GM19240 (cell line): ENCODE measurements at regions not wholly inside any gene's neighbourhood (a gene's known extent, or its start where the extent isn't known, plus 50 kb on each side); places are given as distances from the start of the nearest gene placed in this dataset.
A peak's percentile ranks its signal among the peaks of the same experiment; 100 is the strongest.

ENCODE experiments used
- DNase-seq: peaks from one replicate; pipeline ENCODE4 v3.0.0; 2011; ENCODE audit warnings: low spot score; ENCODE audit not compliant: insufficient read length

DNA sequence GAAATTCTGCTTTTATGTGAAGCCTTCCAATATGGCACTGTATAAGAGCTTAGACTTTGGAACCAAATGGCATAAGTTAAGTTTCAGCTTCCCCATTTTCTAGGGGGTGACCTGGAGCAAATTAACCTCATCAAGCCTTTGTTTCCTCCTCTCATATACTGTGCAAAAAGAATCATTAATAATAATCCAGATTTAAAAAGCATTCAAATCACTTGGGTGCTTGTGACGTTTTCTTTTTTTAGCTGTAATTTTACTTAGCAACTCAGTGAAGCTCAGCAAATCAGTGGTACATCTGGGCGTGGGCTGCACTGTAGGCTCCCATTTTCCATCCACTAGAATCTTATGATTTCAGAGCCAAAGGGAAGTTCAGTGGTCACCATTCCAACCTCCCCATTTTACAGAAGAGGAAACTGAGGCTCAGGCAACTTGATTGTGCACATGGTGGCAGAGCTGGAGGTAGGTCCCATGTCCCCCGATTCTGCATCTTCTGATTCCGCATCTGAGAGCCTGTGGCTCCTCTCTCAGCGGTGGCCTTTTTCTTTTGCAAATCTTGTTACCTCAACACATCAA lies 131.2 kb downstream of the SNAPC1 start:
- no peak for DNase-seq

DNA sequence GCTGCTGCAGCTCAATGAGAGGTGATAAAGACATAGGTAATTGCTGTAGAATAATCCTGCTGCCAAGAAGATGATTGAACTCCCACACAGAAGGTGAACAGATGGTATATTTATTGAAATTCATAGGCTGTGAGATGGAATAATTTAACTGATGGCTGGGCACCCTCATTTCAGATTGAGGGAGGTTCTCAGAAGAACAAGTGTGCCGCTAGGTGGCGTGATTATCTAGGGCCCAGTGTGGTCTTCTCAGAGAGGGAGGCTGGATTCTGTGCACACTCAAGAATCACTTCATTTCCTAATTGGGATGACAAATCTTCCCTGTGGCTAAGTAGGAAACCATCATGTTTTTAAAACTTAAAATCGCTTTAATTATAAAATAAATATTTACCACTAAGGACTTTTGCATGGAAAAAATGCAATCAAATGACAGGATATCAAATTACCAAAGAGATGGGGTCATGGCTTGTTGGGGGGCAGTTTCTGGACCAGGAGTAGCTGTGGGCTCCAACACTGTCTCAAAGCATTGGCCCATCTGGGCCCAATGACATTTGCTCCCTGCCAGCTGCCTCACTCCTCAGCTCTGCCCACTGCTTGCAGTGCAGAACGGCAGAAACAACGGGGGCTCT lies 132.3 kb downstream of the SNAPC1 start:
- DNase-seq: peak; percentile 14

- no peak for DNase-seq
These were observed 135.1 kb downstream of the SNAPC1 start for GRCh38 chr14:61897300-61897699.

DNA sequence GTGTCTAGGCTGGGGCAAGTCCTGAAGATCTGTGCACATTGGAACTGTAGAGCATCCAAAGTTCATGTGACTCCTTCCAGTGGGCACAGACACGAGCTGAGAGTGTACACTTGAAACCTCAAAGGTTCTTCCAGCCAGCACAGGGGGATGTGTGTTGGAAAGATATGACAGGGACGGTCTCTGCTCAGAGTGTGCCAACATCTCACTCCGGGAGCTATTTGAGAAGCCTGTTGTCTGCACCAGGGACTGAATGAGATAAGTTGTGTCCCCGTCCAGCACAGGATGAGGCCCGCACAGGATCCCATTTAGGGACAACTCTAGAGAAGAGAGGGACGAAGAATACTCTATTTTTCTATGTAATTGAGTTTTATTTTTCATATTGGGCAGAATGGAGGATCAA lies 136.3 kb downstream of the SNAPC1 start:
- DNase-seq: no peak

- no peak for DNase-seq
These were observed 137.3 kb downstream of the SNAPC1 start for GRCh38 chr14:61899497-61899896.

- DNase-seq: no peak
These were observed 142.7 kb downstream of the SNAPC1 start for GRCh38 chr14:61904946-61905345.

GRCh38 chr14:61911574-61911973 lies 149.4 kb downstream of the SNAPC1 start:
- DNase-seq: no peak

DNA sequence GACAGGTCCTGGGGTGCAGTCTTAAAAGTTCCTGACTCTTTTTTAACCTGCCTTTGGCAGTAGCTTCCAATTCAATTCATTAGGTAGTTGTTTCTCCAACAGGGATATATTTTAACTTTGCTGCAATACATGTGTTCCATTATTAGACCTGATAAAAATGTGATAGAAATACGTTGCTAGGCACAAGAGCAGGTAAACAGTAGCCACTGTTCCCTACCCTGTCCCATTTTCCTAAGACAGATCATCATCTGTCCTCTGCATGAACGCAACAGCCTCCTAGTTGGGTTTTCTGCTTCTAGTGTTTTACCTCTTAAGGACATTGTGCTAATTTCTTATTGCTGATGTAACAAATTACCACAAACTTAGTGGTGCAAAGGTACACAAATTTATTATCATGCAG lies 156.8 kb downstream of the SNAPC1 start:
- DNase-seq: no peak

DNA sequence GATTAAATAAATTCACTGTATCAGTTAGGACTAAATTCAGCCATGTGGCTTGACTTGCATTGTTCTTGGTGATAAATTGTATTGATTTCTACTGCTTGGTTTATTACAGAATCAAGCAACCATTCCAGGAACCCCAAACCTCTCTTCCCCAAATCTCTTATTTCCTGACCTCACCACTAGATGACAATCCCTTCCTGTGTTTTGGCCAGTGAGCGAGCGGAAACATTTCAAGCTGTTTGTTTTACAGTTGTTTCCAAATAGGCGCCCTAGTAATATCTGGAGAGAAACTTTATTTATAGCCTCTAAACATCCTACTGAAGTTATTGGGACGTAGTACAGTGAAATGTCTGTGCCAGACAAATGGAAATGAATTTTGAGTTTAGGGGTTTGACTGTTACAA lies 161.1 kb downstream of the SNAPC1 start:
- no peak for DNase-seq

DNA sequence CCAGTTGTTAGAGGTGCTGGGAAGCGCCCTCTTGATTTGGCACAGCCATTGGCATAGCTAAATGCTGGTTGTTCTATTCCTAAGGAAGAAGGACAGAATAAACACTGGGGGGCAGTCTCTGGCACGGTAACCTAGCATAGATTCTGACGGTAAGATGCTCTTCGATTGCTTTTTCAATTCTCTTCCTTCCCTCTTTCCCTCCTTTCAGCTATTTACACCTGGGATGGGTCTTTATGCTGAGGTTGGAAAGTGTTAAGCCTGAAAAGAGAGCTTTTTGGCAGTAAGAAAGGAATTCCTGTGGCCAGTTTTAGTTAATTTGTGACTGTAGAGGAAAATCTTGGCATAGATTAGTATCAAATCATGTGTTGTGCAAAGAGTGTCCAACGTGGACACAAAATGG lies 162.8 kb downstream of the SNAPC1 start:
- DNase-seq: no peak

DNA sequence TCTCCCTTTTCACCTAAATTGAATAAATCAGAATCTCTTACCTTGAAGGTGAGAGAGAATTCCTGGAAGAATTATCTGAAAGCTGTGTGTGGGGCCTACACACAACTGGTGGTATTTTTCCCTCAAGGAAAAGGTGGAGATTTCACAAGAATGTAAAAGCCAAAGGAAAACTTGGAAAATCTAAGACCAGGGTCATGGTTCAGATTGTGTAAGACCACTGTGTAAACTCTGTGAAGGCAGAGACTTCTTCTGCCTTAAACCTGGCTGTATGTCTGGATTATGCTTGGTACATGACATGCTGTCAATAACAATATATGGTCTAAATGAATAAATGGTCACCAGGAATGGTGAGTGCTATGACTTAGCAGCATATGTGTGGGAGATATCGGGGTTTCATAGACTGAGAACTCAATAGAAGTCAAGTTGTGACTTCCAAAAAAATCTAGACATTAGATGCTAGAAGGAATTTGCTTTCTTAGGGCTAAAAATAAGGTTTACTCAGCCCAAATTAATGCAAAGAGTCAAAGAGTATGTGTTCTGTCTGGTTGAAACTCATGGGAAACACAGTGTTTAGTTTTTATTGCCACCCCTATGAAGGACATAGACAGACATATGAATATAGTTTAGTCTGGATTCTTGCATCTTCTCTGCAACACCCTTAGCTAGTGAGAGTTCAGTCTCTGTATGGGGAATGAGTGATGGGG lies 163.7 kb downstream of the SNAPC1 start:
- no peak for DNase-seq

GRCh38 chr14:61927060-61927459 lies 164.8 kb downstream of the SNAPC1 start:
- DNase-seq: no peak

- no peak for DNase-seq
These were observed 165.3 kb downstream of the SNAPC1 start for GRCh38 chr14:61927520-61927919.

DNA sequence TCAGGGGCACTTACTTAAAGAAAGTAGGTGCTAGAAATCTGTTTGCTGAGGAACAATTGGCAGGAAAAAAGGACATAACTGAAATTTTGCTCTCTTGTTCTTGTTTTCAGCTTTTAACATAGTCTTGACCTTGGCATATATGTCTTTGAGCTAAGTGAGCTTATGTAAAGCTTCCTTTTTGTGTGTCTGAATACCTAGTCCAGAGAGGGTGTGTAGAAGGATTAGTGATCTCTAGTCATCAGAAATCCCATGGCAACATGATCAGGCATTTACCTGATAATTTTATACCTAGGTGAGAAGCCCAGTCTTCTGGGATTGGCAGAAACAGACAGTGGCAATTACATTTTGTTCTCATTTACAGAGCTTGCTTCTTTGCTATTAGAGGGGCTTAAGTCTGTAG lies 166.1 kb downstream of the SNAPC1 start:
- no peak for DNase-seq

DNA sequence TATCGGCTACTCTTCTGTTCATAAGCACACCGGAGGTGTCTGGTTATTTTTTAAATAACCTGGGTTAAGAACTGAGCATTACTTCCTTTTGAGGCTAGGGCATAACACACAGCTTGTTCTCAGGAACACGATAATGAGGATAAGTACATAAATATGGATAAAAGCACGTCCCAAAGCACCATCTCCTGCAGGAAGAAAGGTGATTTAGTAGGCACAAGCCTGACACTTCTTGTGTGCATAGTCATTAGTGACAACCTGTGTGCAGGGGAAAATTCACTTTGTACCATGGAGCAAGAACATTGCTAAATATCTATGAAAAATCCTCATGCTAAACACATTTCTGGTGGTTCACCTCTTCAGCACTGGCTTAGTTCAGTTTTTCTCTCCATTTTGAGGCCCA lies 166.5 kb downstream of the SNAPC1 start:
- no peak for DNase-seq

DNA sequence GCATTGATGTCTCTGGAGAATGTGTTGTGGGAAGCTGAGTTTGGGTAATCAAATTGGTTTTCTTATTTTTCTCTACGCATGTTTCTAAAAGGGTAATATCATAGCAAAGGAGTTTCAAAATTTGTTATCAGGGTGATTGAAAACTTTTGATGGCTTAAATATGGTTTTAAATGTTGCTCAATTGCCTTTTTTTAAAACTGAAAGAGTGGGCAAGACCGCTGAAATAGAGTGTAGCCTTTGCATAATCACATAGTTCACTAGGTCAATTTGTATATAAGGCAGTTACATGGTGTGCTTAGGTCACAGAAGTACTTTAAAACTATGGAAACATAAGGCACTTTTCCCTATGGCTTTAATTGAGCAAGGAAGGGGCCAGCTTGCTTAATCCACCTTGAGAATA lies 167.4 kb downstream of the SNAPC1 start:
- DNase-seq: no peak

DNA sequence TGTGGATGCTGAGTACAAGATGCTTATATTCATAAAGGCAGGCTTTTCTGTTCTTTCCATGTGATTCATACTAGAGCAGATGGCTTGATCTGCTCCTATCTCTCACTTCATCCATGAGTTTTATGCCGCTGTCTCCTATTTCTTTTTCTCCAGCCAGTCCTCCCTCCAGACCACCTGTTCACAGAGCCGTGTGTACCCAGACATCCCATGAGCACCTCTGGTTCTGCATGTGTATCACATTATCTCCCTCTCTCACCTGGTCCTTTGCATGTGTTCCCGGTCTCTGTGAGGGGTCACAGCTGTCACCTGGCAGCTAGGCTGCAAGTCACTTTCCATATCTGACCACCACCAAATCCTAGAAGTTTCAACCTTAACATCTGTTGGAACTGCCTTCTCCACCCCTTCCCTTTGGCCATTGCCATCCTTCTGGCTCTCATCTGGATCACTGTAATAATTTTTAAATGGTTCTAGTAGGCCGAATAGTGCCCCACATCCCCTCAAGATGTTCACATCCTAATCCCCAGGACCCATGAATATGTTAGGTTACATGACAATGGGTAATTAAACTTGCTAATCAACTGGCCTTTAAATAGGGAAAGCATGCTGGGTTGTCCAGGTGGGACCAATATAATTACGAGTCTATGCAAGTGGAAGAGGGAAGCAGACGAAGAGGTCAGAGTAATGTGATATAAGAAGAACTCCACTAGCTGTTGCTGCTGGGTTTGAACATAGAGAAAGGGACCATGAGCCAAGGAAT lies 168.1 kb downstream of the SNAPC1 start:
- DNase-seq: no peak

- no peak for DNase-seq
These were observed 170.8 kb downstream of the SNAPC1 start for GRCh38 chr14:61932974-61933373.

DNA sequence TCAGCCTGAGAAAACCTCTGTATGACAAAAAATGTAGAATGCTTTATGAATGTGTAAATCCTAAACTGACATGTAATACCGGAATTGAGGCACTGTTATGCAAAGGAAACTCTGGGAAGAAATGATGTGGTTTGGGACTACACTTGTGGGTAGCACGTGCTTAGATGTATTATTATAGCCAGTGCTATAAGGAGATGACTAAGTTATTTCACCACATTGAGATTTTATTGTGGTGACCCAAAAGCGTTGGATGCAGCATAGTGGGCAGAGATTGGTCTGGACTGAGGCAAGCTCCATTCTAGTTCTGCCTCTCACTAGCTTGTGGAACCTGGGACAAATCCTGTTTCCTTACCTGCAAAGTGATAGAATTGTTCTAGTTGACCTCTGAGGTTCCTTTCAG lies 172.2 kb downstream of the SNAPC1 start:
- DNase-seq: no peak

GRCh38 chr14:61939776-61940175 lies 177.6 kb downstream of the SNAPC1 start:
- no peak for DNase-seq

- DNase-seq: no peak
These were observed 178.6 kb downstream of the SNAPC1 start for GRCh38 chr14:61940666-61941420.
